T-helper 22 cell (primary cell): ENCODE measurements at regions not wholly inside any gene's neighbourhood (a gene's known extent, or its start where the extent isn't known, plus 50 kb on each side); places are given as distances from the start of the nearest gene placed in this dataset.

Experiments
- DNase-seq: peaks from one replicate; pipeline ENCODE4 v3.0.0-alpha.2; 2020; ENCODE audit warnings: low read depth

DNA sequence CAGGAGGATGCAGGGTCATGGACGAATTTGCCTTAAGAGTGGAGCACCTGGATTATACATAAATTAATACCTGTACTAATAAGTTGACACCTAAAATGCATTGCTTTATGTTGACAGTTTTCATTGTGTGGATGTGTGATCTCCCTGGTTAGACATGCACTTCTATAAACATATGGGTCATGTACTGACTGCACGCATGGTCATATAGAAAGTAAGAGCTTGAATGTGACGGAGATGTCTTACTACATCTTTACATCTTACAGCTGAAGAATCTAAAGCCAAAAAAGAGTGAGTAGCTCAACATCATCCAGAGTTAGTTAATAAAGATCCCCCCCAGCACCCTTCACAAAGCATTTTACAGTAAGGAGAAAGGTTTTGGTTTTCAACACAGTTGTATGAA is 408.4 kb upstream of the JARID2 start:
- no peak for DNase-seq

DNA sequence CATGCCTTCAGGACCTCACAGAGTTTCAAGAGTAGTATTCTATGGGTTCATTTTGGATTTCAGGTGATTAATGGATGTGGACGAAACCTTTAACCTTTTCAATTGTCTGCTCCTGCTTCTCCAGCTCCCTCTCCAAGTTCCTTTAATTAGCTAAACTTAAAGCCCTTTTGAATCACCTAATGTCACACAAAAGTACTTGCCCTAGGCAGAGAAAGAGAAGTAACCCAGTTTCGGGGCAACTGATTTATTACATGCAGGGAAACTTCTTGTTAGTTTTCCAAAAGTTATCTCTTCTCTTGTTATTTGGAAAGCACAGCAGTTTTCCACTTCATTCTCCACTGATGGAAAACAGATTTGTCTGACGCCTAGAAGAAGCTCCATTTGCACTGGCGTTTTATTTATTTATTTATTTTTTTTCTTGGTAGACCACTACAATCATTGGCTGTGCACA is 407.7 kb upstream of the JARID2 start:
- DNase-seq = no peak

DNA sequence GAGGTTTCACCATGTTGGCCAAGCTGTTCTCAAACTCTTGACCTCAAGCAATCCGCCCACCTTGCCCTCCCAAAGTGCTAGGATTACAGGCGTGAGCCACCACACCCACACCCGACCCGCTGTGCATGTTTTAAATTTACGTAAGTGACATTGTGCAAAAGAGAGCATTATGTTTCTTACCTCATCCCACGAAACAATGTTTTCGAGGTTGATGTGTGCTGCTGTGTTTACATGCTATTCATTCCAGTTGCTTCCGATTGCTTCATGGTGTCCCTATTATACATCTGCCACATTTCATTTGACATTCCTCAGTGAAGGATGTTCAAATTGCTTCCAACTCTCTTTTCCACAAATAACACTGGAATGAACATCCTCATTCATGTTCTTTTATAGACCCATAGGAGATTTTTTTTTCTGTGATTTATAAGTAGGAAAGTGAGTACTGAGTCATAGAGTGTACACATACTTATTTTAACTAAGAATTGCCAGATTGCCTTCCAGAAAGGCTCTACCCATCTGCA is 403.9 kb upstream of the JARID2 start:
- DNase-seq = no peak

DNA sequence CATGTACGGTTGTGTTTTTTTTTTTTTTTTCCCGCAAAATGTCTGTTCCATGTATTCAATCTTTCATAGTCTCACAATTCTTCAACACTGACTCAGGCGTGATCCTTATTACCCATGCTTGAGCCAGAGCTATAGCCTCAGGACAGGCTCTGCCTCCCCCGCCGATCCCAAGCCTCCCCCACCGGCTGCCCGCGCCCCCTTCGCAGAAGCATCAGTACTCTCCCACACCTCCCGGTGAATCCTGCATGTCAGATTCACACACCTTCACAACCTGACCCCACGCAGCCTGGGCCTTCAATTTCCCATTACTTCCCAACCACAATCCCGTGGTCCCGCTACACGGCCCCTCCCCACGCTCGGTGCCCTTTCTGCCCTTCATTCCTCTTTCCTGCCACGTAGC is 401.5 kb upstream of the JARID2 start:
- DNase-seq = no peak

DNA sequence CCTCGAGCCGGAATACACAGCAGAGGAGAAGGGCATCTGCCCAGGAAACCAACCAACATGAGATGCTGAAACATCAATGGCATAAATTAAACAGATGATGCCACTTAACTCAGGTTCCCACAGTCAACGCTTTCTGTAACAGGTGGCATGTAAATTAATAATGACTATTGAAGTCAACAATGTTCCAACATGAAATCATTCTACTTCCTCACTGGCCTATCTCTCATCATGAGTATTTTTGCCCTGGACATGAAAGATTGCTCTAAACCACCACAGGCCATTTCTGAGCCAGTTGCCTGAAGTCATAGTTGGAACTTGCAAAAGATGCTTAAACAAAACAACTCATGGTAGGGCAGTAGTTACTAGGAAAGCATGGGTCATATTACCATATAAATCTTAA is 397.9 kb upstream of the JARID2 start:
- DNase-seq = no peak

DNA sequence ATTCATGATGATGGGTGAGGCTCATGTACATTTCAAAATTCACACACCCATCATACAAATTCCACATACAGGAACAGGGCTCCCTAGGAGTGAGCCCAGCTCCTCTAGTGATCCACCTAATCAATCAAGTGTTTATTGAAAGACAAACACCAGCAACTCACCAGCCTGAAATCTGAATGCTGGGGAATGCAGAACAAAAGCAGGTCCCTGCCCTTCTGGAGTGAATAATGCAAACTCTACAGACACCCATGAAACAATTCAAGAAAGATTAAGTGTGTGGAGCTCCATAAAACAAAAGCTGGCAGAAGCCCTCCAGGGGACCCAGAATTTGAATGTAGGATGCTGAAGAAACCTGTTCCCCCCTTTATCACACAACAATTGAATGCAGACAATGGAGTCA is 396.7 kb upstream of the JARID2 start:
- no peak for DNase-seq

DNA sequence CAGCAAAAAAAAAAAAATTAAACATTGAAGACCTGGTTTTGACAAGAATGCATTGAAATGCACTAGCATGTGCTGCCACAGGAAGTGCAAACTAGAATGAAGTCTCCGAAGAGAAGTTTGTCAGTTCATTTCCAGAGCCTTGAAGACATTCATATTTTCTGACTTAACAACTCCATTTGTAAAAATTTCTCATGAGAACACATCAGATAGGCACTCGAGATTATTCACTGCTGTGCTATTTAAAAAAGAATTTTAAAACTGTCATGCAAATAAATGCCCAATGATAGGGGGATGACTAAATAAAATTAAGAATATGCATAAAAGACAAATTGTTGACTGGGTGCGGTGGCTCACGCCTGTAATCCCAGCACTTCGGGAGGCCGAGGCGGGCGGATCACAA is 394.6 kb upstream of the JARID2 start:
- DNase-seq = no peak

DNA sequence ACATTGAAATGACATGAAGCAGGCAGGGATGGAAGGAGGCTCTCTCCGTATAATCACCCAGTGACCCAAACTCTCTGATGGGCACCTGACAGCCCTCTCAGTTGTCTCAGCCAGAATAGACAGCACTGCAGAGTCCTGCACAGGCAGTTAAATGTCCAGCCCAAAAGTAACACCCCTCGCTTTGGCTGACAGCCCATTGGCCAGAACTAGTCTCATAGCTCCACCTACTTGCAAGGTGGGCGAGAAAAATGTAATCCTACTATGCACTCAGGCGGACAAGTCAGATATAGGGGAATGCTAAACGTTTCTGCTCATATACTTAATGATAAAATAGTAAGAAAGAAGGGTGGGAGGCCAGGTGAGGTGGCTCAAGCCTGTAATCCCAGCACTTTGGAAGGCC is 393.5 kb upstream of the JARID2 start:
- DNase-seq = no peak

DNA sequence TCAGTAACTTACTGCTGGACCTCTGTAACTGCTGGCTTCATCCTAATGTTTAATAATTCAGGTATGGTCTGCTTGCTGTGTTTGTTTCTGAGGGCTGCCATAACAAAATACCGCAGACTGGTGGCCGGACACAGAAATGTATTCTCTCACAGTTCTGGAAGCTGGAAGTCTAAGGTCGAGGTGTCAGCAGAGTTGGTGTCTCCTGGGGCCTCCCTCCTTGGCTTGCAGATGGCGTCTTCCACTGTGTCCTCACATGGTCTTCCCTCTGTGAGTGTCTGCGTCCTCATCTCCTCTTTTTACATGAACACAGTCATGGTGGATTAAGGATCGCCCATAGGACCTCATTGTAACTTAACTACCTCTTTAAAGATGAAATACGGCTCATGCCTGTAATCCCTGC is 389.7 kb upstream of the JARID2 start:
- no peak for DNase-seq

DNA sequence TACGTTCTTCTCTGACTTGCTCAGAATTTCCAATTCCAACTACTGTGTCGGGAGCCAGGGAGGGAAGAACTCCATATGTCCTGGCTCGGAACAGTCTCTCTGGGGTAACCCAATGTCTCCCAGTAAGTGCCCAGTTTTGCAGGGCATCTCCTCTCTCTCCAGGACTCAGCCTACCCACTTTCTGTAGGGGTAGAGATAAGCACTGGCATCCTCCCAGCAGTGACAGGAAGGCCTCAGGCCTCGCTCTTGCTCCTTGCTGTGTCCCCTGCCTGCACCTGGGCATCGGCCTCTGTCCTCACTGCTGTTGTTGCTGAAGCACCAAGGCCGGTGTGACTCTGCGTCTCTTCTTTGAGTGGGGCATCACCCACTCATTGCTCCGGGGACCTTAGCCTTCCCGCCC is 388.9 kb upstream of the JARID2 start:
- no peak for DNase-seq

DNA sequence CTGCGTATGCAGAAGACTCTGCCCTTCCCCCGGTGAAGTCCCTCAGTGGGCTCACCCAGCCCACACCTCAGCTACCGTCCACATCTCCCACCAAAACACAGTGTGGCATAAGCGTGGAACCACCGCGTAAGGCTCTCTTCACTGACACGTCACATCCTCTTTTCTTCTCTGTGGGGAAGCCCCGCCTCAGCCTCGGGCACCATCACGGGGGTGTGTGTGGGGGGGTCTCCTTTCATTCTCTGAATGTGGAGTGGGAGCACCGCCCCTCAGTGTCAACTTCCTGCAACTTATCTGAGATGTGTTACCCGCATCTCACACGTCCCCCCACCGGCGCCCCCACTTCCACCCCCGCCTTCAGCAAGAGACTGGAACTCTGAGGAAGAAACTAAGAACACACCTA is 388.4 kb upstream of the JARID2 start:
- DNase-seq = peak; percentile 8

DNA sequence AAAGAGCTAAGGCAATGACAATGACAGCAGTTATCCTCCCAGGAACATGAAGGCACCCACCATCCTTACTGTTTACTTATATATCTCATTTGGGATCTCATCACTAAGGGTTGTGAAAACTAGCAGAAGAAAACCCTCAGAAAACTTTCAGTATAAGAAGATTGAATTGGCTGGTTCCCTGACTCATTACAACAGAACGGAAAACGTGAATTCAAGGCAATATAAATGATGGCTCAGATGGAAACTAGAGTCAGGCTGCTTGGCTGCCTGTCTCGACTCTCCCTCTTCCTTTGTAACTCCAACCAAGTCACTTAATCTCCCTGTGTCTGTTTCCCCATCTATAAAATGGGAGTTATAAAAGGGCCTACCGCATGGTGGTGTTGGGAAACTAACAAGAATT is 387.1 kb upstream of the JARID2 start:
- no peak for DNase-seq

DNA sequence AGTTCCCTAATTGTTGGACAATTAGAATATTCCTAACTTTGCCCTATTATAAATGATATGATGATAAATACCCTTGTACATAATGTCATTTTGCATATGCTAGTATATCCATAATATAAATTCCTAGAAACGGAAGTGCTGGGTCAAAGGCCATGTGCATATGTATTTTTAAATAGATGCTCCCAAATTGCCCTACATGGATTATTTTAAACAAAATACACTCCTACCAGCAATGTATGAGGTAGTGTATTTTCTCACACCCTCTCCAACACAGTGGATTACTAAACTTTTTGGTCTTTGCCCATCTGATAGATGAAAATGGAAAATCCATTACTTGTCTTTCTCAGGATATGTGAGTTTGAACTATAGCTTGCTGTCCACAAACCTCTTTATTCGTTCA is 385.1 kb upstream of the JARID2 start:
- no peak for DNase-seq

DNA sequence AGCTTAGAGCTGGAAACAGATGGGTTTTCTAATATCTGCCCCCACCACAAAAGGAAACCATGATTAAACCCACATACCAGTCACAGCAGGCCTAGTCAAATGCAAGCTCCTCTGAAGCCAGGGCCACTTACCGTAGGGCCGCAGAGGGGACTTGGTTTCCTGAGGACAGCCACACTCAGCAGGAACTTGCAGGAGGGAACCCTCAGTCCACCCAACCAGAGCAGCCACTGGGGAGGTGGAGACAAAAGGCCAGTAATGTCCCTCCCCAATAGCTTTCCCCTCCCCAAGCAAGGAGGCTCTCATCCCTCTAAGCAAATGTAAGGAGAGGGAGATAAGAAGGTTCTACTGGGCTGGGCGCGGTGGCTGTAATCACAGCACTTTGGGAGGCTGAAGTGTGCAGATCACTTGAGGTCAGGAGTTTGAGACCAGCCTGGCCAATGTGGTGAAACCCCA is 384.4 kb upstream of the JARID2 start:
- no peak for DNase-seq

DNA sequence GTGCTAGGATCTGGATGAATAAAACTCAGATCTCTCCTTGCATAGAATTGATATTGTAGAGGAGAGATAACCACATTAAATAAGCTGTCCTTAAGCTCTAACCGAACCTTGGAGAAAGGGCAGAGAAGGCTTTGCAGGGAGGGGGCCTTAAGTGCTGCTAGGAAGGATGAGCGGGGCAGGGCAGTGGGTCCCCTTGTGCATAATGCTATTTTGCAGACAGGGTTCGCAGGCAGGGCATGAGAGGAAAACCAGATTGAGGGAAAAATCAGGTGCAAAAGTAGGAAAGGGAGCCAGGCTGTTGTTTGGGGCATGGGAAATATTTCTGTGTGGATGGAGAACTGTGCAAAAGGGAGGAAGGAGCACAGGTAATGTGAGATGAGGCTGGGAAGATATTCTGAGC is 383.0 kb upstream of the JARID2 start:
- DNase-seq = no peak

DNA sequence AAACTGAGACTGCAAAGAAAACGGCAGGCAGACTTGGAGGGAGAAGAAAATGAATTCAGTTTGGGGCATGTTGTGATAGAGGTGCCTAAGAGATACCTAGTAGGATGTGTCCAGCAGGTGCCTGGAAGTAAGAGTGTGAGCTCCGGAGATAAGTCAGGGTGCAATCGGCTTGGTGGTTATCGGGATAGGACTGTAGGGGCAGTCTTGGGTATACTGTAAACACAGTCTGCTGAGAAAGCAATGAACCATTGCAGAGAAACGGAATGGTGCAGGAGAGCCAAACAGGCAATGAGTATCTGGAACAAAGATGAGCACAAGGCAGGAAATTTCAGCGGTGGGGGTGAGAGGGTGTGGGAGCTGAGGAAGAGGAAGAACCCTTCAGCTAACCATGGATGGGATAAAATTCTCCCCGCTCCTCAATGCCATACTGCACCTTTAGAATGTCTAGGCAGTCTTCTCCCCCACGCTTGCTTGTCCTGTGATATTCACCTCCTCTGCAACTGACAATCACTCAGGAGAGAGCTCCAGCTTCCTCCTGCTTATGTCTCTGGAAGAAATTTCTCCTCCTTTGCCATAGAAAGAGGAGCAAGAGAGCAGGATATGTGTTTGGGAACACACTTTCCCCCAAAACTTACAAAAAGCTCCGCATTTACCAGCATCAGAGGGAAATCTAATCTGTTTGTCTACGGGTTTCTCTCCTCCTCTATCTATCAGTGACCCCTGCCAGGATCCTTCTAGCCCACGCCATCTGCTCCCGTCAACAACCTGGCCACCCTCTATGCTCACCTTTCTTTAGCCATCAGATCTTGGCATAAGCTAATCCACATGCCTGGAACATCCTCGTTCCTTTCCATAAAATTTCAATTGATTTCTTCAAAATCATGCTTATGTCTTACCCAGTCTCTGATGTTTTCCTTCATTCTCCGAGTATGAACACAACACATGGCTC is 381.7 kb upstream of the JARID2 start:
- DNase-seq = no peak

DNA sequence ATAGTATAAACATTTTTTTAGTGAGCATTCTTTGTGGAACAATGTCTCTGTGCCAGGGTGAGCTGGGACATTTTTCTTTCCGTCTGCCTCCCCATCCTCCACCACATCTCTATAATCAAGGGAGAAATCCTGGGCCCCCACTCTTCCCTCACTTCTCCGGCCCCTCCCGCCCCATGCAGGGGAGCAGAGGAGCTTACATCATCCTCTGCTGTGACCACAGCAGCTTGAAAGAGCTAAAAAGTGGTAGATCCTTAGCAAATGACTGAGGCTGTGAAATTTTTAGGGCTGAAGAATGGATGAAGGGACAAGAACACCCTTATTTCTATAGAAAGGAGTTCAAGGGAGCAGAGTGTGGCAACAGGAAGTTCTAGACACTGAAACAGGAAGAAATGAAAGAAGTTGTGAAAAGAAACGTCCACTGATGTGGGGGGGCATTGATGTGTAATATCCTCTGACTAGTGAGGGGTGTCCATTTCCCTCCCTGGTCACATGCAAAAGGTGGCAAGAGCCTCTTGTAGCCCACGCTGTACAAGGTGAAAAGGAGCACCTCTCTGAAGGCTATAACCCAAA is 380.3 kb upstream of the JARID2 start:
- no peak for DNase-seq

DNA sequence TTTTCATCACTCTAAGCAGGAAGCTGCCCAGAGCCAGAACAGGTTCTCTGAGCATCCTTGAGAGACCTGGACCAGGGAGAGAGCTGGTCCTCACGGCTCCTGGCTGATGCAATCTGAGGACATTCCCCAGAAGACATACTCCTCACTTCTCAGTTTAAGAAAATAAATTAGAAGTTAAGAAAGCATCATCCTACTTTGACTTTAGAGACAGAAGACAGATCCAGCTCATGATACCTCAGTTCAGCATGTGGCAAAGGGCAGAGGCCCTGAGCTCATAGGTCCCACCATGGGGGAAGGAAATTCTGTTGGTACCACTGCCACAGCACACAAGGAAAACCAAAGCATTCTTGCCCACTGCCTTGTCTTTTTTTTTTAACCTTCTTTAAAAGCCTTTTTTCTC is 378.1 kb upstream of the JARID2 start:
- no peak for DNase-seq

DNA sequence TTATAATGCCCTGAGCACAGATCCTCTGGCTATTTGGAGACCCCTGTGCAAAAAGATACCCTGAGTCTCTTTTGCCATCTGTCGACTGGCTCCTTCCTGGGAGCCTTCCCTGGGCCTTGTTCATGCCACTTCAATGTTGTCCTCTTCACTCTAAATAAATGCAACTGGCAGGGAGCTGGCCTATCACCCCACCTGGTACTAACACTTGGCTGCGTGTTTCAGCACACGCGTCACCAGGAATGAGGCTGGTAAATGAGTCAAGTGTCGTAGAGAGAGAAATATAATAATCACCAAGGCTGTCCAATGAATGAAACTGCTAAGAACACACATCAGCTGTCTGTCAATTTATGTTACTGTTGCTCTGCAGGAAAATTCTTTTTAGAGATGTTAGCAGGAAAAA is 374.6 kb upstream of the JARID2 start:
- no peak for DNase-seq

DNA sequence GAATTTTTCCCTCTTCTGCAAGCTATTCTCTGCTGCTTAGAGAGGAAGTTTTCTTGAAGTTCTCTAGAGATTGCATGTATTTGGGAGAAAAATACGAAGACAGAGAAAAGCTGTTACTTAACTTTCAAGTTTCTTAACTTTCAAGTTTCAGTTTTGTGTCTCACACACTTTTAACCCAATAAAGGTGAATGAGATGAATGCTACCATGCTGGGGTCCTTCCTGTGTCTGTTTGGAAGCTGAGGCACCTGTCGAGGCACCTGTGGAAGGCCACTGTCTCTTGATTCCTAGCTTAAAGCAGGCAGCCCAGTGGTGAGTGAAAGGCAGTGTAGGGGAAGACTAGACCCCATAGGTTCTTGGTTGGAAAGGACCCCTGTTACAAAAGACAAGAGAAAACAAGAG is 372.8 kb upstream of the JARID2 start:
- DNase-seq = no peak

DNA sequence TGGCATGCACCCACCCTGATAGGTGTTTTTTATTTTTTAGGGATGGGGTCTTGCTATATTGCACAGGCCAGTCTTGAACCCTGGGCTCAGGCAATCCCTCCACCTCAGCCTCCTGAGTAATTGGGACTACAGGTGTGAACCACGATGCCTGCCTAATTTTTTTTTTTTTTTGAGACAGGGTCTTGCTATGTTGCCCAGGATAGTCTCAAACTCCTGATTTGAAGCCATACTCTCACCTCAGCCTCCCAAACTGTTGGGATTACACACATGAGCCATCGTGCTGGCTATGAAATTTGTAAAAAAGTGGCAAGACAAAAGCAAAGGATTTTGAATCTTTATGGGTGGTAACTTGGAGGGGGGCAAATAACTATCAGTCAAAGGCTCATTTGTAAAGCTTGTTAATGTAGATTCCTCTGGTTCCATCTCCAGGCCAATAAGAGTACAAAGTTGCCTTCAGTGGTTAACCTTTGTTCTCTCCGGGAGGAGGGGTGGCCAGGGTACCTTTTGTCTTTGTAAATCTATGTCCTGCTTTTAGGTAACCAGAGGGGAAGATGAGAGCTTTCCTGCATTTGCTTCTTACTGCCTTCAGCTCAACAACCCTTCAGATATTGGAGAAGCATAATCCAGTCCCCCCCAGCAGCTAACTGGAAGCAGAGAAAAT is 372.0 kb upstream of the JARID2 start:
- no peak for DNase-seq

DNA sequence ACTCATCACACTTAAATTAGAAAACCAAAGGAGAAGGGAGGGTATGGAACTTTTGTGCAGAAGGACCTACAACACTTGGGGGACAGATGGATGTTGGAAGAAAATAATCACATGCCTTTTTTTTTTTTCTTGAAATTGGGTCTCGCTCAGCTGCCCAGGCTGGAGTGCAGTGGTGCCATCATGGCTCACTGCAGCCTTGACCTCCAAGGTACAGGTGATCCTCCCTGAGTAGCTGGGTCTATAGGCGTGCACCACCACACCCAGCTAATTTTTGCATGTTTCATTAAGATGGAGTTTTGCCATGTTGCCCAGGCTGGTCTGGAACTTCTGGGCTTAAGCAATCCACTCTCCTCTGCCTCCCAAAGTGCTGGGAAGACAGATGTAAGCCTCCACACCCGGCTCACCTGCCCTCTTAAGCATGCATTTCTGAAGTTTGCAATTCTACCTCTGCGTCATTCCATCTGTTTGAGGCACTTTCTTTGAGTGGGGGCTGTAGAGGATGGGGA is 370.8 kb upstream of the JARID2 start:
- DNase-seq = no peak
